H9 (cell line): ENCODE measurements at regions not wholly inside any gene's neighbourhood (a gene's known extent, or its start where the extent isn't known, plus 50 kb on each side); places are given as distances from the start of the nearest gene placed in this dataset.

Source experiments
- DNase-seq: peaks from one replicate; pipeline ENCODE4 v3.0.0-alpha.2; 2017
- H2AFZ ChIP-seq: one replicate; pipeline ENCODE4 v1.6.1; 2013; ENCODE audit warnings: mild to moderate bottlenecking, low read length, control low read depth, moderate library complexity
- H2AK5ac ChIP-seq: 2 replicates; pipeline ENCODE4 v1.6.1; 2013; ENCODE audit warnings: low read length, control low read depth, mixed read lengths; ENCODE audit not compliant: insufficient read length
- H2BK120ac ChIP-seq: one replicate; pipeline ENCODE4 v1.6.1; 2013; ENCODE audit warnings: low read depth, mild to moderate bottlenecking, low read length, control low read depth, inconsistent platforms; ENCODE audit not compliant: poor library complexity, severe bottlenecking
- H2BK12ac ChIP-seq: 2 replicates; pipeline ENCODE4 v1.6.1; 2013; ENCODE audit warnings: low read length, control low read depth, mixed read lengths, low read depth; ENCODE audit not compliant: insufficient read length
- H2BK15ac ChIP-seq: 2 replicates; pipeline ENCODE4 v1.6.1; 2013; ENCODE audit warnings: low read depth, low read length, control low read depth
- H2BK20ac ChIP-seq: one replicate; pipeline ENCODE4 v1.6.1; 2013; ENCODE audit warnings: low read depth, mild to moderate bottlenecking, low read length, control low read depth, inconsistent platforms; ENCODE audit not compliant: poor library complexity, severe bottlenecking
- H2BK5ac ChIP-seq: 2 replicates; pipeline ENCODE4 v1.6.1; 2013; ENCODE audit warnings: low read length, control low read depth, mixed read lengths; ENCODE audit not compliant: insufficient read length
- H3K14ac ChIP-seq: 2 replicates; pipeline ENCODE4 v1.6.1; 2013; ENCODE audit warnings: low read length, control low read depth; ENCODE audit not compliant: insufficient read depth
- H3K18ac ChIP-seq: 2 replicates; pipeline ENCODE4 v1.6.1; 2013; ENCODE audit warnings: low read depth, mild to moderate bottlenecking, mixed read lengths, low read length, control low read depth; ENCODE audit not compliant: insufficient read length
- H3K23ac ChIP-seq: 2 replicates; pipeline ENCODE4 v1.6.1; 2013; ENCODE audit warnings: low read length, control low read depth, mixed read lengths, low read depth; ENCODE audit not compliant: insufficient read length
- H3K23me2 ChIP-seq: 2 replicates; pipeline ENCODE4 v1.6.1; 2013; ENCODE audit warnings: low read depth, mild to moderate bottlenecking, mixed read lengths, low read length, control low read depth; ENCODE audit not compliant: insufficient read length, poor library complexity, severe bottlenecking
- H3K27ac ChIP-seq: 2 replicates; pipeline ENCODE4 v1.5.1; 2013; ENCODE audit warnings: low read length, control low read depth, mixed read lengths, low read depth; ENCODE audit not compliant: insufficient read length
- H3K27me3 ChIP-seq: 2 replicates; pipeline ENCODE4 v1.6.1; 2013; ENCODE audit warnings: low read length, control low read depth, inconsistent platforms; ENCODE audit not compliant: insufficient read depth
- H3K4ac ChIP-seq: 2 replicates; pipeline ENCODE4 v1.6.1; 2013; ENCODE audit warnings: low read depth, mild to moderate bottlenecking, control low read depth, inconsistent platforms, low read length, moderate library complexity
- H3K4me1 ChIP-seq: 2 replicates; pipeline ENCODE4 v1.6.1; 2013; ENCODE audit warnings: low read length, control low read depth, inconsistent platforms; ENCODE audit not compliant: insufficient read depth
- H3K4me2 ChIP-seq: 2 replicates; pipeline ENCODE4 v1.6.1; 2013; ENCODE audit warnings: low read length, control low read depth, mixed read lengths; ENCODE audit not compliant: insufficient read length, insufficient read depth
- H3K56ac ChIP-seq: 2 replicates; pipeline ENCODE4 v1.6.1; 2013; ENCODE audit warnings: low read depth, mild to moderate bottlenecking, mixed read lengths, low read length, control low read depth; ENCODE audit not compliant: insufficient read length
- H3K79me1 ChIP-seq: 2 replicates; pipeline ENCODE4 v1.6.1; 2013; ENCODE audit warnings: low read depth, mild to moderate bottlenecking, moderate library complexity, low read length, control low read depth, inconsistent platforms; ENCODE audit not compliant: insufficient read depth, poor library complexity, severe bottlenecking
- H3K79me2 ChIP-seq: 2 replicates; pipeline ENCODE4 v1.6.1; 2013; ENCODE audit warnings: low read length, control low read depth, inconsistent platforms; ENCODE audit not compliant: insufficient read depth
- H3K9ac ChIP-seq: 2 replicates; pipeline ENCODE4 v1.6.1; 2013; ENCODE audit warnings: low read length, control low read depth, mixed read lengths; ENCODE audit not compliant: insufficient read length; ENCODE audit errors: extremely low read depth
- H3K9me3 ChIP-seq: one replicate; pipeline ENCODE4 v1.6.1; 2013; ENCODE audit warnings: low read depth, low read length, inconsistent platforms; ENCODE audit not compliant: control insufficient read depth
- H3T11ph ChIP-seq: one replicate; pipeline ENCODE4 v1.6.1; 2013; ENCODE audit warnings: mild to moderate bottlenecking, low read length, control low read depth, inconsistent platforms
- H4K20me1 ChIP-seq: one replicate; pipeline ENCODE4 v1.6.1; 2013; ENCODE audit not compliant: control insufficient read depth, insufficient read length, insufficient read depth
- H4K5ac ChIP-seq: 2 replicates; pipeline ENCODE4 v1.6.1; 2013; ENCODE audit warnings: low read depth, mild to moderate bottlenecking, mixed read lengths, low read length, control low read depth; ENCODE audit not compliant: insufficient read length
- H4K8ac ChIP-seq: replicated peaks from 2 replicates; pipeline ENCODE4 v1.6.1; 2013; ENCODE audit warnings: low read length, control low read depth, mixed read lengths, low read depth; ENCODE audit not compliant: insufficient read length
- H4K91ac ChIP-seq: 2 replicates; pipeline ENCODE4 v1.6.1; 2013; ENCODE audit warnings: low read depth, mild to moderate bottlenecking, moderate library complexity, mixed read lengths, low read length, control low read depth; ENCODE audit not compliant: insufficient read length
- H3K27ac Mint-ChIP-seq, 3 experiments: 2 replicates in 2 of 3; 3 replicates in 1 of 3; pipeline ENCODE4 v1.8.0; 2020 to 2021; ENCODE audit warnings: mixed read lengths in 3 of 3, mild to moderate bottlenecking in 1 of 3, moderate library complexity in 1 of 3
- H3K27me3 Mint-ChIP-seq: 2 replicates; pipeline ENCODE4 v1.8.0; 2021; ENCODE audit warnings: low read depth, mild to moderate bottlenecking, moderate library complexity, mixed read lengths
- H3K36me3 Mint-ChIP-seq, 3 experiments: 2 replicates in 2 of 3; 3 replicates in 1 of 3; pipeline ENCODE4 v1.8.0; 2020 to 2021; ENCODE audit warnings: low read depth in 3 of 3, mixed read lengths in 3 of 3; ENCODE audit not compliant: insufficient read depth in 1 of 3
- H3K4me1 Mint-ChIP-seq, 2 experiments: 2 replicates each; pipeline ENCODE4 v1.8.0; 2020; ENCODE audit warnings: mixed read lengths in 2 of 2
- H3K4me3 Mint-ChIP-seq, 2 experiments: 2 replicates in 1 of 2; 3 replicates in 1 of 2; pipeline ENCODE4 v1.8.0; 2020 to 2021; ENCODE audit warnings: mild to moderate bottlenecking in 2 of 2, mixed read lengths in 2 of 2, moderate library complexity in 1 of 2
- H3K9me3 Mint-ChIP-seq, 2 experiments: 2 replicates in 1 of 2; 3 replicates in 1 of 2; pipeline ENCODE4 v1.8.0; 2020; ENCODE audit warnings: mild to moderate bottlenecking in 2 of 2, mixed read lengths in 2 of 2, moderate library complexity in 1 of 2
- WGBS: extraction: QIAGEN DNeasy Blood & Tissue Kit; methylation state at CpG from one replicate; pipeline ENCODE4 v1.1.7; 2013; ENCODE audit warnings: missing lambda C conversion rate, low lambda C conversion rate, mixed read lengths; ENCODE audit not compliant: insufficient read length; ENCODE audit errors: extremely low coverage; 5-methylcytosine and 5-hydroxymethylcytosine counted together
- TF ChIP-seq, protein P1 (sequence below): fragments of 200-600 bp; sonication (generic); conservative IDR thresholded peaks from 3 replicates; pipeline ENCODE4 v1.8.0; 2021; ENCODE audit warnings: antibody characterized with exemption, mild to moderate bottlenecking

DNA sequence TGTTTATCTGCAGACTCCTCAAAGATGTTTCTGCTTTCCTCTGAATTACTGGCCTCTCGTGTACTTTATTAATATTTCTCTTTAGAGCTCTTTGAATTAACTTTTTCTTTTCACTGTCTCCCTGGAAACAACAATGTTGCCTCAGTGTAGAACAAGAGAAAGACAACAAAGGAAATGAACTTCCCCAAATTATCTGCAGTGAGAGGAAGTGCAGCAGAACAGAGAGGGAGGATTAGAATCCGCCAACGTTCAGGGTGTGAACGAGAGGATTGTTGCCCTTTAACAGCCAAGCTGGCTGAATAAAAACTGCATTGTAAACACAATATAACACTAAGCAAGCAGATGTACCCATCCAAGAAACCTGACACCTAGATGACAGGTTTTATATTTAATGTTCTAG, 375.9 kb downstream of the GALC start:
- no peak overlapping the region for H4K91ac ChIP-seq
- no peak overlapping the region for H3K4me2 ChIP-seq
- no peak overlapping the region for H2BK20ac ChIP-seq
- peaks cover 10 to 18% (median 10%) of the 10 kb centered on the region in 3 experiments for H3K36me3 Mint-ChIP-seq
- H4K5ac ChIP-seq: no peak overlapping the region
- peaks cover 6% of the 10 kb centered on the region for H3K9me3 ChIP-seq
- H4K20me1 ChIP-seq: no peaks in the 10 kb centered on the region
- no peak overlapping the region for H2BK5ac ChIP-seq
- no CpG with 5 or more reads among the region's 4 CpGs for WGBS
- H3K23ac ChIP-seq: no peak overlapping the region
- no peak overlapping the region for H3K18ac ChIP-seq
- no peak overlapping the region for H2BK12ac ChIP-seq
- no peak overlapping the region for H4K8ac ChIP-seq
- H2BK120ac ChIP-seq: no peak overlapping the region
- H3T11ph ChIP-seq: no peak overlapping the region
- no peak overlapping the region for H3K4me3 Mint-ChIP-seq
- H2AFZ ChIP-seq: no peak overlapping the region
- H2AK5ac ChIP-seq: no peak overlapping the region
- H3K14ac ChIP-seq: no peak overlapping the region
- no peak overlapping the region for H2BK15ac ChIP-seq
- DNase-seq: no peak
- H3K79me2 ChIP-seq: no peaks in the 10 kb centered on the region
- H3K9me3 Mint-ChIP-seq: peaks cover 19 to 24% of the 10 kb centered on the region in 2 experiments
- no peak overlapping the region for H3K27ac Mint-ChIP-seq
- H3K27me3 ChIP-seq: no peaks in the 10 kb centered on the region
- H3K4ac ChIP-seq: no peak overlapping the region
- no peak overlapping the region for H3K56ac ChIP-seq
- H3K4me1 Mint-ChIP-seq: no peaks in the 10 kb centered on the region
- peaks cover 10% of the 10 kb centered on the region for H3K27me3 Mint-ChIP-seq
- no peaks in the 10 kb centered on the region for H3K79me1 ChIP-seq
- no peak overlapping the region for H3K27ac ChIP-seq
- TF ChIP-seq, protein P1, sequence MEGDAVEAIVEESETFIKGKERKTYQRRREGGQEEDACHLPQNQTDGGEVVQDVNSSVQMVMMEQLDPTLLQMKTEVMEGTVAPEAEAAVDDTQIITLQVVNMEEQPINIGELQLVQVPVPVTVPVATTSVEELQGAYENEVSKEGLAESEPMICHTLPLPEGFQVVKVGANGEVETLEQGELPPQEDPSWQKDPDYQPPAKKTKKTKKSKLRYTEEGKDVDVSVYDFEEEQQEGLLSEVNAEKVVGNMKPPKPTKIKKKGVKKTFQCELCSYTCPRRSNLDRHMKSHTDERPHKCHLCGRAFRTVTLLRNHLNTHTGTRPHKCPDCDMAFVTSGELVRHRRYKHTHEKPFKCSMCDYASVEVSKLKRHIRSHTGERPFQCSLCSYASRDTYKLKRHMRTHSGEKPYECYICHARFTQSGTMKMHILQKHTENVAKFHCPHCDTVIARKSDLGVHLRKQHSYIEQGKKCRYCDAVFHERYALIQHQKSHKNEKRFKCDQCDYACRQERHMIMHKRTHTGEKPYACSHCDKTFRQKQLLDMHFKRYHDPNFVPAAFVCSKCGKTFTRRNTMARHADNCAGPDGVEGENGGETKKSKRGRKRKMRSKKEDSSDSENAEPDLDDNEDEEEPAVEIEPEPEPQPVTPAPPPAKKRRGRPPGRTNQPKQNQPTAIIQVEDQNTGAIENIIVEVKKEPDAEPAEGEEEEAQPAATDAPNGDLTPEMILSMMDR: no peak
- H3K23me2 ChIP-seq: no peaks in the 10 kb centered on the region
- no peaks in the 10 kb centered on the region for H3K4me1 ChIP-seq
- no peak overlapping the region for H3K9ac ChIP-seq
